ENCODE measurements at regions not wholly inside any gene's neighbourhood (a gene's known extent, or its start where the extent isn't known, plus 50 kb on each side); places are given as distances from the start of the nearest gene placed in this dataset.

DNA sequence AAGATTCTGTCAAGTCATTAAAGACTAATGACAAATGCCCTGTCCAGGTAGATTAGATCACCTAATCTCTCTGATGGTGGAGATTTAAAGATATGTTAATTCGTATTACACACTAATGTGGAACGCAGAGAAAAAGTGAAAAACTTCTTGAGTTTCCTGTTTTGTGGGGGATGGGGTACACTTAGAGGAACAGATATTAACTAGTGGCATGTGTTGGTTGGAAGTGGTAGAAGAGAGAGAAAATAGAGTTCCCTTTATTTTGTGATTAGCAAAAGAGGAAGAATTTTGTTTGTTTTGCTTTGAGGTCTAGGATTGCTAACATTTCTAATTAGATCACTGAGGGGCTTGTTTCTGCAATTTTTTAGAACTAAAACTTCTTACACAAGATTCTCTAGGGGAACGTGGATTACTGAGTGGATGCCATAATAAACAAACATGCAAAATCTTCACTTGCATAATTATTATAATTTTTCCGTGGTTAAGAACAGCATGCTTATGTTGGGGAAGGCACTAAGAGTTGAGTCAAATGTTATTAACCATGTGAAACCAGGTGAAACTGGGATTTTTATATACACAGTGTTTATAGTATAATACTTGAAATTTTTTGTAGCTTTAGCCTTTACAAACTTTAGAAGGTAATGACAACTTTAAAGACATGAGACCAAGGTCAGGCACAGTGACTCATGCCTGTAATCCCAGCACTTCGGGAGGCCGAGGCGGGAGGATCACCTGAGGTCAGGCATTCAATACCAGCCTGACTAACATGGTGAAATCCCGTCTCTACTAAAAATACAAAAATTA is 97.4 kb upstream of the STK17B start:
- TF ChIP-seq EZH2phosphoT487 (IDR thresholded peaks at IDR 0.05; ENCODE audit: insufficient read depth, low read depth) (no peak), EZH2 (IDR thresholded peaks at IDR 0.05; ENCODE audit: insufficient read depth, poor library complexity, severe bottlenecking) (no peak)

All from GM23248 (cell line).